ENCODE measurements at regions not wholly inside any gene's neighbourhood (a gene's known extent, or its start where the extent isn't known, plus 50 kb on each side); places are given as distances from the start of the nearest gene placed in this dataset.

DNA sequence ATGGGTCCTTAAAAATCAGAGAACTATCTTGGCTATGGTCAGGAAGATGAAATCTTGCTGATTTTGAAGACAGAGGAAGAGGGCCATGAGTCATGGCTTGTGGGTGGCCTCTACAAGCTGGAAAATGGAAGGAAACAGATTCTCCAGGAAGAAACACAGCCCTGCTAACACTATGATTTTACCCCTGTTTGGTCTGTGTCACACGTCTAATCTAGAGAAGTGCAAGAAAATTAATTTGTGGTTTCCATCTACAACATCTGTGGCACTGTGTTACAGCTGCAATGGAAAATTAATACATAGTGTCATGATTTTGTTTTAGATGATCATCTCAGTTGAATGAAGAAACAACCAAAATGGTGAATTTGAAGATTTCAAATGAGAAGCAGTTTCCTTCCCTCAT lies 288.7 kb upstream of the NRIP1 start:
- TF ChIP-seq BHLHE40 (IDR thresholded peaks at IDR 0.05; ENCODE audit: borderline replicate concordance in 1 of 2, low read depth in 2 of 2, low read length in 1 of 2) (no peak), ASH2L (IDR thresholded peaks at IDR 0.05; ENCODE audit: borderline replicate concordance, low read depth) (no peak)
